Neuronal stem cell (in vitro differentiated cells): ENCODE measurements at regions not wholly inside any gene's neighbourhood (a gene's known extent, or its start where the extent isn't known, plus 50 kb on each side); places are given as distances from the start of the nearest gene placed in this dataset.

ENCODE experiments used
- DNase-seq: peaks from one replicate; pipeline ENCODE4 v3.0.0-alpha.2; 2013; ENCODE audit warnings: low spot score
- H2AFZ ChIP-seq: one replicate; pipeline ENCODE4 v1.6.1; 2013; ENCODE audit warnings: mild to moderate bottlenecking, low read length, inconsistent platforms
- H2AK5ac ChIP-seq: 2 replicates; pipeline ENCODE4 v1.6.1; 2013; ENCODE audit warnings: low read depth, mild to moderate bottlenecking, inconsistent platforms, low read length, moderate library complexity, mixed read lengths
- H2BK120ac ChIP-seq: 2 replicates; pipeline ENCODE4 v1.6.1; 2013; ENCODE audit warnings: low read depth, mild to moderate bottlenecking, inconsistent platforms, low read length, moderate library complexity, mixed read lengths
- H2BK12ac ChIP-seq: one replicate; pipeline ENCODE4 v1.6.1; 2013; ENCODE audit warnings: low read length, inconsistent platforms
- H2BK15ac ChIP-seq: 2 replicates; pipeline ENCODE4 v1.6.1; 2013; ENCODE audit warnings: mild to moderate bottlenecking, low read length, inconsistent platforms, mixed read lengths
- H2BK5ac ChIP-seq: one replicate; pipeline ENCODE4 v1.6.1; 2013; ENCODE audit warnings: inconsistent platforms, mild to moderate bottlenecking, low read length, moderate library complexity
- H3K14ac ChIP-seq: one replicate; pipeline ENCODE4 v1.6.1; 2013; ENCODE audit warnings: low read length, inconsistent platforms
- H3K18ac ChIP-seq: 2 replicates; pipeline ENCODE4 v1.6.1; 2013; ENCODE audit warnings: low read length, inconsistent platforms
- H3K23ac ChIP-seq: 2 replicates; pipeline ENCODE4 v1.6.1; 2013; ENCODE audit warnings: low read depth, mild to moderate bottlenecking, mixed read lengths, low read length, inconsistent platforms; ENCODE audit not compliant: poor library complexity
- H3K27ac ChIP-seq: replicated peaks from 3 replicates; pipeline ENCODE4 v1.5.1; 2013; ENCODE audit warnings: low read length, inconsistent platforms
- H3K27me3 ChIP-seq, 3 experiments: 2 replicates each; pipeline ENCODE4 v1.6.1; 2013; ENCODE audit warnings: low read length in 3 of 3, mild to moderate bottlenecking in 2 of 3, inconsistent platforms in 1 of 3, low read depth in 1 of 3, mixed read lengths in 1 of 3, moderate library complexity in 1 of 3; ENCODE audit not compliant: control insufficient read depth in 3 of 3, insufficient read depth in 3 of 3
- H3K36me3 ChIP-seq, 2 donors: replicated peaks in 1 of 2; 2 replicates each; pipeline ENCODE4 v1.6.1; 2013; ENCODE audit warnings: low read length in 2 of 2; ENCODE audit not compliant: control insufficient read depth in 2 of 2, insufficient read depth in 2 of 2
- H3K4ac ChIP-seq: 2 replicates; pipeline ENCODE4 v1.6.1; 2013; ENCODE audit warnings: inconsistent platforms, mild to moderate bottlenecking, low read length, moderate library complexity
- H3K4me1 ChIP-seq, 2 donors: 1 replicate in 1 of 2; 2 replicates in 1 of 2; pipeline ENCODE4 v1.6.1; 2013; ENCODE audit warnings: low read length in 2 of 2, low read depth in 1 of 2; ENCODE audit not compliant: control insufficient read depth in 2 of 2, insufficient read depth in 1 of 2
- H3K4me2 ChIP-seq: one replicate; pipeline ENCODE4 v1.6.1; 2013; ENCODE audit warnings: mild to moderate bottlenecking, low read length, inconsistent platforms; ENCODE audit not compliant: insufficient read depth, poor library complexity, severe bottlenecking
- H3K4me3 ChIP-seq, 2 donors: 2 replicates each; pipeline ENCODE4 v1.5.1; 2013; ENCODE audit warnings: low read length in 2 of 2, mild to moderate bottlenecking in 2 of 2, inconsistent platforms in 1 of 2, moderate library complexity in 1 of 2
- H3K79me1 ChIP-seq: one replicate; pipeline ENCODE4 v1.6.1; 2013; ENCODE audit warnings: low read depth, mild to moderate bottlenecking, inconsistent platforms, low read length, moderate library complexity
- H3K9ac ChIP-seq: one replicate; pipeline ENCODE4 v1.6.1; 2013; ENCODE audit warnings: mild to moderate bottlenecking, low read depth, low read length, inconsistent platforms; ENCODE audit not compliant: poor library complexity
- H3K9me3 ChIP-seq, 2 donors: replicated peaks in 1 of 2; 2 replicates each; pipeline versions ENCODE3 to v1.6.1; 2013; ENCODE audit warnings: low read length in 2 of 2, mild to moderate bottlenecking in 2 of 2, inconsistent platforms in 1 of 2, low read depth in 1 of 2, mixed read lengths in 1 of 2, moderate library complexity in 1 of 2; ENCODE audit not compliant: control insufficient read depth in 2 of 2, insufficient read depth in 1 of 2
- H4K8ac ChIP-seq: one replicate; pipeline ENCODE4 v1.6.1; 2013; ENCODE audit warnings: low read depth, mild to moderate bottlenecking, inconsistent platforms, low read length, moderate library complexity
- H4K91ac ChIP-seq: one replicate; pipeline ENCODE4 v1.6.1; 2013; ENCODE audit warnings: low read length, low read depth, mild to moderate bottlenecking, inconsistent platforms; ENCODE audit not compliant: poor library complexity
- WGBS, 2 donors: extraction: QIAGEN DNeasy Blood & Tissue Kit; methylation state at CpG; one replicate each; pipeline ENCODE4 v1.1.7; 2013; ENCODE audit warnings: missing lambda C conversion rate in 2 of 2, mixed read lengths in 1 of 2; ENCODE audit not compliant: insufficient read length in 2 of 2, insufficient replicate concordance in 1 of 2; ENCODE audit errors: extremely low coverage in 2 of 2; 5-methylcytosine and 5-hydroxymethylcytosine counted together

GRCh38 chr6:163827143-163827542, 412.6 kb downstream of the QKI start:
- H3K4me3 ChIP-seq, result no peak overlapping the region
- H3K9ac ChIP-seq, result no peak overlapping the region
- no peak overlapping the region for H2BK5ac ChIP-seq
- no peaks in the 10 kb centered on the region for H3K79me1 ChIP-seq
- no peak overlapping the region for H3K4ac ChIP-seq
- H2BK12ac ChIP-seq, result no peak overlapping the region
- no peak overlapping the region for H3K23ac ChIP-seq
- no peak overlapping the region for H2BK15ac ChIP-seq
- H3K36me3 ChIP-seq, result no peaks in the 10 kb centered on the region
- no peak overlapping the region for H3K27ac ChIP-seq
- peaks cover 0 to 6% of the 10 kb centered on the region in 2 donors for H3K9me3 ChIP-seq
- H3K14ac ChIP-seq, result no peak overlapping the region
- H4K91ac ChIP-seq, result no peak overlapping the region
- no peak overlapping the region for H2AFZ ChIP-seq
- no peak overlapping the region for H4K8ac ChIP-seq
- no peaks in the 10 kb centered on the region for H3K27me3 ChIP-seq
- no peak overlapping the region for H2AK5ac ChIP-seq
- H2BK120ac ChIP-seq, result no peak overlapping the region
- no peak overlapping the region for H3K18ac ChIP-seq
- no CpG with 5 or more reads among the region's 2 CpGs for WGBS, 2 donors
- DNase-seq, result no peak
- H3K4me2 ChIP-seq, result no peak overlapping the region
- peaks cover 3 to 6% of the 10 kb centered on the region in 2 donors for H3K4me1 ChIP-seq

GRCh38 chr6:163826629-163827028, 412.1 kb downstream of the QKI start:
- Histone ChIP-seq H3K27me3 (no peaks in the 10 kb centered on the region), H3K4ac (no peak overlapping the region)

GRCh38 chr6:163825033-163825432, 410.5 kb downstream of the QKI start:
- H3K23ac ChIP-seq, result no peak overlapping the region
- H2BK120ac ChIP-seq, result no peak overlapping the region
- no peak overlapping the region for H4K91ac ChIP-seq
- no peak overlapping the region for H3K4me2 ChIP-seq
- no peaks in the 10 kb centered on the region for H3K9me3 ChIP-seq
- no peak overlapping the region for H2AFZ ChIP-seq
- no peak overlapping the region for H3K4me3 ChIP-seq
- H3K36me3 ChIP-seq, result no peaks in the 10 kb centered on the region
- H2BK5ac ChIP-seq, result no peak overlapping the region
- no peak overlapping the region for H3K4ac ChIP-seq
- H3K4me1 ChIP-seq, result peaks cover 3 to 6% of the 10 kb centered on the region in 2 donors
- H3K79me1 ChIP-seq, result no peaks in the 10 kb centered on the region
- no peak overlapping the region for H3K18ac ChIP-seq
- H3K27me3 ChIP-seq, result no peaks in the 10 kb centered on the region
- no peak overlapping the region for H2BK12ac ChIP-seq
- H4K8ac ChIP-seq, result no peak overlapping the region
- no peak for DNase-seq
- H3K27ac ChIP-seq, result no peak overlapping the region
- no peak overlapping the region for H2AK5ac ChIP-seq
- no peak overlapping the region for H3K14ac ChIP-seq
- H2BK15ac ChIP-seq, result no peak overlapping the region
- H3K9ac ChIP-seq, result no peak overlapping the region
- WGBS, 2 donors, result no CpG with 5 or more reads among the region's 9 CpGs

More at GRCh38 chr6:163826629-163827028, 412.1 kb downstream of the QKI start:
- Histone ChIP-seq H3K9me3 (peaks cover 0 to 6% of the 10 kb centered on the region in 2 donors), H3K27ac (no peak overlapping the region), H2BK15ac (no peak overlapping the region), H4K8ac (no peak overlapping the region), H3K36me3 (no peaks in the 10 kb centered on the region), H3K18ac (no peak overlapping the region), H3K9ac (no peak overlapping the region), H2BK12ac (no peak overlapping the region), H2BK120ac (no peak overlapping the region), H2AK5ac (no peak overlapping the region), H3K79me1 (no peaks in the 10 kb centered on the region), H2AFZ (no peak overlapping the region), H3K23ac (no peak overlapping the region), H3K4me1 (peaks cover 3 to 6% of the 10 kb centered on the region in 2 donors), H2BK5ac (no peak overlapping the region), H3K4me2 (no peak overlapping the region), H4K91ac (no peak overlapping the region), H3K14ac (no peak overlapping the region), H3K4me3 (no peak overlapping the region)
- no peak for DNase-seq
- WGBS, 2 donors, result no CpG with 5 or more reads among the region's 8 CpGs

- no peak overlapping the region for H3K4ac ChIP-seq
- H2BK120ac ChIP-seq, result no peak overlapping the region
- no peaks in the 10 kb centered on the region for H3K36me3 ChIP-seq
- no peak overlapping the region for H4K8ac ChIP-seq
- no peak overlapping the region for H2BK15ac ChIP-seq
- H3K79me1 ChIP-seq, result no peaks in the 10 kb centered on the region
- H3K9me3 ChIP-seq, result no peaks in the 10 kb centered on the region
- no peak overlapping the region for H4K91ac ChIP-seq
- no peak overlapping the region for H3K4me3 ChIP-seq
- H3K18ac ChIP-seq, result no peak overlapping the region
- no peak for DNase-seq
- H2BK12ac ChIP-seq, result no peak overlapping the region
- no peak overlapping the region for H3K14ac ChIP-seq
- H2AFZ ChIP-seq, result no peak overlapping the region
- no CpG with 5 or more reads among the region's 5 CpGs for WGBS, 2 donors
- H2AK5ac ChIP-seq, result no peak overlapping the region
- H3K23ac ChIP-seq, result no peak overlapping the region
- no peak overlapping the region for H3K9ac ChIP-seq
- H3K27me3 ChIP-seq, result no peaks in the 10 kb centered on the region
- H3K27ac ChIP-seq, result no peak overlapping the region
- H2BK5ac ChIP-seq, result no peak overlapping the region
- peaks cover under 1 to 4% of the 10 kb centered on the region in 2 donors for H3K4me1 ChIP-seq
- H3K4me2 ChIP-seq, result no peak overlapping the region
These were observed 409.1 kb downstream of the QKI start for GRCh38 chr6:163823577-163823976.
